Motor neuron (in vitro differentiated cells): ENCODE measurements at regions not wholly inside any gene's neighbourhood (a gene's known extent, or its start where the extent isn't known, plus 50 kb on each side); places are given as distances from the start of the nearest gene placed in this dataset.
A peak's percentile ranks its signal among the peaks of the same experiment; 100 is the strongest.
"Not testable (repeated sequence)": the region's sequence is repeated elsewhere in the genome, so short reads cannot be mapped to it uniquely, and the experiment has no call there.

Experiments used
- ATAC-seq, 8 experiments: fragments of 200-7000 bp; cut with Tn5 transposase; replicated peaks in 6 of 8; 2 replicates each; pipeline ENCODE4 v1.8.0; 2021; ENCODE audit warnings: mild to moderate bottlenecking in 8 of 8, moderate library complexity in 8 of 8
- H3K27ac ChIP-seq, 2 donors: fragments of 250-450 bp; sonication (Bioruptor Pico); 2 replicates each; pipeline ENCODE4 v1.9.0; 2021; ENCODE audit warnings: antibody characterized with exemption in 2 of 2, mild to moderate bottlenecking in 2 of 2, moderate library complexity in 1 of 2
- H3K4me1 ChIP-seq, 2 donors: fragments of 250-450 bp; sonication (Bioruptor Pico); replicated peaks in 1 of 2; 2 replicates each; pipeline ENCODE4 v1.6.1; 2021; ENCODE audit warnings: antibody characterized with exemption in 2 of 2, mild to moderate bottlenecking in 2 of 2, moderate library complexity in 1 of 2
- H3K4me3 ChIP-seq, 5 donors: fragments of 250-450 bp; sonication (Bioruptor Pico); 2 replicates each; pipeline ENCODE4 v1.9.0; 2021; ENCODE audit warnings: antibody characterized with exemption in 5 of 5, mild to moderate bottlenecking in 5 of 5, moderate library complexity in 4 of 5
- WGBS, 10 experiments: fragments of 450-650 bp; shearing (Covaris generic); methylation state at CpG; one replicate each; pipeline ENCODE4 v1.0.0; 2022; 5-methylcytosine and 5-hydroxymethylcytosine counted together
- in situ Hi-C, 9 experiments: fragments of 400-800 bp; cut with MboI; loops; one replicate each; pipeline ENCODE4 v1.15.0; 2021; ENCODE audit warnings: low sequenced_read_pairs in 9 of 9, low pct_unique_long_range_greater_than_20kb in 2 of 9; ENCODE audit not compliant: unreplicated experiment in 9 of 9

- Histone ChIP-seq H3K27ac (no peak overlapping the region), H3K4me3 (no peak overlapping the region), H3K4me1 (peaks cover 0 to 4% of the 10 kb centered on the region in 2 donors)
- in situ Hi-C loops = no loop called here
- 7 to 52% (median 41%) methylated on average over 1 to 3 of the region's 3 CpGs; no CpG with 5 or more reads in 1 of the 10 experiments for WGBS, 10 experiments
- ATAC-seq = peak in 5 of 8 experiments; percentile 68 to 99 (median 89)
These were observed 509.2 kb downstream of the FRK start for GRCh38 chr6:115551527-115551926.

- ATAC-seq = no peak
- in situ Hi-C loops = no loop called here
- no peak overlapping the region for H3K4me3 ChIP-seq
- no peaks in the 10 kb centered on the region for H3K4me1 ChIP-seq
- WGBS, 10 experiments = 40 to 100% (median 86%) methylated on average over 3 of the region's 3 CpGs; no CpG with 5 or more reads in 6 of the 10 experiments
- no peak overlapping the region for H3K27ac ChIP-seq
These were observed 515.1 kb downstream of the FRK start for GRCh38 chr6:115545672-115545986.

DNA sequence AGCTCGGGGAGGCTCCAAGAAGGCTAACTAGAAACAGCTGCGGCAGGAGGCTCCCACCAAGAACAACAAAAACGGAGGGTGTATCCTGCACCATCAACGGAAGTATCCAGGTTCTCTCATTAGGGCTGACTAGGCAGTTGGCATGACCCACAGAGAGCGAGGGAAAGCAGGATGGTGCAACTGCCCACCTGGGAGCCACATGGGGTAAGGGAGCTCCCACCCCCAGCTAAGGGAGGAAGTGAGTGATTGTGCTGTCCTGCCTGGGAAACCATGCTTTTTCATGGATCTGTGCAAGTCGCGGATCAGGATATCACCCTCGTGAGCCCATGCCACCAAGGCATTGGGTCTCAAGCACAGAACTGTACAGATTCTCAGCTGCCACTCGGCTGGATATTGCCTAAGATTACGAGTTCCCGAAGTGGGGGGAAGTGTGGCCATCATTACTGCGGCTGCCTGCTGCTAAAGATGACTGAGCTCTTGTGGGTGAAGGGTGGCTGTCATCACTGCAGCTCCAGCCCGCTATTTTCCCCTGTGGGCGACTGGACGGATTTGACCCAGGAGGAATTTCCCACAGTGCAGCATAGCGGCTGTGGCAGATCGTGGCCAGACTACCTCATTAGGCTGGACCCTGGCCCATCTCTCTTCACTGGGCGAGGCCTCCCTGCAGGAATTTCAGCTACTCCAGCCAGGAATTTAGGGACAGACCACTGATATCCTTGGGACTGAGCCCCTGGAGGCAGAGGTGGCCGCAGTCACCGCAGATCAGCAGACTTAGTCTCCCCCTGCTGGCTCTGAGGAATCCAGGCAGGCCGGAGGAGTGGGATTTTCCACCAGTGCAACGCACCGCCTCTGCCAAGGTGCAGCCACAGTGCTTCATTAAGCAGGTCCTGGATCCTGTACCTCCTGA, 515.7 kb downstream of the FRK start:
- peak in 2 of 8 experiments; percentile 19 to 73 for ATAC-seq
- WGBS, 10 experiments = 26 to 90% (median 89%) methylated on average over 2 to 13 of the region's 23 CpGs; no CpG with 5 or more reads in 1 of the 10 experiments

DNA sequence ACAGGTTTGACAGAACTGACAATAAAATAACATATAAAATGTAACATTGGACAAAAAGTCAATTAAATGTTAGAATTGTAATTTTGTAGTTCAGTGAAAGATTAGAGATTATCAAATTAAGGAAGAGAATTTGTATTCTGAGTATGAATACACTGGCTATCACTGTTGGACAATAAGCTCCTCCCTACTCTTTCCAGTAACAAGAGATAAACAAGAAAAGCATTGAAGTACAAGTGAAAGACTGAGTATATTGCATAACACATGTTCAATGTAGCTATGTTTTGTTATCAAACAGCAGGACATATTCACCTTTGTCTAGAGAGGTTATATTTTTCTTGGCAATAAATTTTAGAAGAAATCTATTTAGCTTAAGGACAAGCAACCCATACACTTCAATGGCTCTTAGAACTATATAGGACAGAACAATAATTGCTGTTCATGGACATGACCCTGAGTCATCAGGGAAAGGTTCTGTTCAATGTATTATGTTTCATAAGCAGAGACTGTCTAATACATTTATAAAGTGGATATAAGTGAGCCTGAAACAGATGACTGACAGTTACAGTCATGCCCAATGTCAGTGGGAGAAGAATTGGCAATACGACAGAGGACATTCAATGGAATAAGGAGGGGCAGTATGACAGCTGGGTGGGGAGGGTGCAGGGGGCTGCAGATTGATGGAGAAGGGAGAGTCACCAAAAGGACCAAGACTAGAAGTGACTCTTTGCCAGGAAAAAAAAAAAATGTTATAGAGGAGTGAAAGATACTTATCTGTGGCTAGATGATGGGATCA, 520.4 kb downstream of the FRK start:
- no peak overlapping the region for H3K27ac ChIP-seq
- H3K4me1 ChIP-seq = no peaks in the 10 kb centered on the region
- no peak for ATAC-seq
- WGBS, 10 experiments = 88% methylated on average over 1 of the region's 1 CpG; no CpG with 5 or more reads in 9 of the 10 experiments
- in situ Hi-C loops = no loop called here
- no peak overlapping the region for H3K4me3 ChIP-seq

More for the DNA sequence above, 515.7 kb downstream of the FRK start:
- in situ Hi-C loops = no loop called here
- Histone ChIP-seq H3K27ac (no peak overlapping the region), H3K4me1 (no peaks in the 10 kb centered on the region), H3K4me3 (no peak overlapping the region)

DNA sequence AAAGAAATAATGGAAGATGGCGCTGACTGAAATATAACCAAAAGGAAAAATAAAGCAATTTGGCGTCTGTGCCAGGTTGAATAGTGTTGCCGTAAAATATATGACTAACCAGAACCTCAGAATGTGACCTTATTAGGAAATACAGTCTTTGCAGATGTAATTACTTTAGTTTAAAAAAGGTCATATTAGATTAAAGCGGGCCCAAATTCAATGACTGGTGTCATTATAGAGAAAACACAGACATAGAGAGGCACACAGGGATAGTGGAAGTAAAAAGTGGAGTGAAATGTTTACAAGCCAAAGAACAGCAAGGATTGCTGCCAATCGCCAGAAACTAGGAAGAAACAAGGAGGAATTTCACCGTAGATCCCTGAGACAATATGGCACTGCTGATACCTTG, 521.2 kb downstream of the FRK start:
- 19 to 100% (median 88%) methylated on average over 1 to 6 of the region's 6 CpGs for WGBS, 10 experiments
- no peak overlapping the region for H3K4me3 ChIP-seq
- no peaks in the 10 kb centered on the region for H3K4me1 ChIP-seq
- no peak overlapping the region for H3K27ac ChIP-seq
- in situ Hi-C loops = no loop called here
- no peak for ATAC-seq

- no peak for ATAC-seq
- no peak overlapping the region for H3K4me3 ChIP-seq
- 0 to 100% (median 83%) methylated on average over 1 to 2 of the region's 2 CpGs; no CpG with 5 or more reads in 1 of the 10 experiments for WGBS, 10 experiments
- no peak overlapping the region for H3K27ac ChIP-seq
- H3K4me1 ChIP-seq = no peaks in the 10 kb centered on the region
- in situ Hi-C loops = no loop called here
These were observed 535.9 kb downstream of the FRK start for GRCh38 chr6:115524821-115525220.

DNA sequence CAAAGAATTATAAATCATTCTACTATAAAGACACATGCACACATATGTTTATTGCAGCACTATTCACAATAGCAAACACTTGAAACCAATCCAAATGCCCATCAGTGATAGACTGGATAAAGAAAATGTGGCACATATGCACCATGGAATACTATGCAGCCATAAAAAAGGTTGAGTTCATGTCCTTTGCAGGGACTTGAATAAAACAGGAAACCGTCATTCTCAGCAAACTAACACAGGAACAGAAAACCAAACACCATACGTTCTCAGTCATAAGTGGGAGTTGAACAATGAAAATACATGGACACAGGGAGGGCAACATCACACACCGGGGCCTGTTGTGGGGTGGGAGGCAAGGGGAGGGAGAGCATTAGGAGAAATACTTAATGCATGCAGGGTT, 538.9 kb downstream of the FRK start:
- ATAC-seq, H3K4me1 ChIP-seq, H3K4me3 ChIP-seq, in situ Hi-C loops, H3K27ac ChIP-seq: not testable (repeated sequence)
- 0 to 100% (median 30%) methylated on average over 2 to 3 of the region's 3 CpGs; no CpG with 5 or more reads in 5 of the 10 experiments for WGBS, 10 experiments

- ATAC-seq = peak in 3 of 8 experiments; percentile 37 to 93 (median 46)
- in situ Hi-C loops = no loop called here
- no peak overlapping the region for H3K4me3 ChIP-seq
- 4 to 100% (median 78%) methylated on average over 1 to 4 of the region's 4 CpGs; no CpG with 5 or more reads in 1 of the 10 experiments for WGBS, 10 experiments
- peaks cover 7 to 10% of the 10 kb centered on the region in 2 donors for H3K4me1 ChIP-seq
- H3K27ac ChIP-seq = no peak overlapping the region
These were observed 546.0 kb downstream of the FRK start for GRCh38 chr6:115514656-115515055.

DNA sequence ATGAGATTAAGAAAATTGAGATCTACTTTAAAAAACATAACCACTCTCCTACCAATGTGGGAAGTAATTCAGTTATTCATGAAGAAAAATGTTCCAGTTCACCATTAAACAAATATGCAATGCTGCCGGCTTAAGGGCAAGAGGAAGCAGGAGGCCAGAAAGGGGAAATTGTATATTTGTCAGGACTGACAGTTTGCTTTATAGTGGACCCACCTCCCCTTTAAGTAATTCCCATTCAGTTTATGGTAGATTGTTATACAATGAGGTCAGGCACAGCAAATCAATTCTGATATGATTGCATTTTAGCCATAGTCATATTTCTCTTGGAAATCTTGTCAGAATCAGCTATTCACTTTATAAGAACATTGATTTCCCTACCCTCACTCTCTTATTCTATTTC, 547.8 kb downstream of the FRK start:
- WGBS, 10 experiments = 0 to 54% (median 9%) methylated on average over 1 of the region's 1 CpG; no CpG with 5 or more reads in 1 of the 10 experiments
- peak in 5 of 8 experiments; percentile 61 to 98 (median 81) for ATAC-seq
- peaks cover 7 to 10% of the 10 kb centered on the region in 2 donors for H3K4me1 ChIP-seq
- no peak overlapping the region for H3K4me3 ChIP-seq
- no peak overlapping the region for H3K27ac ChIP-seq
- in situ Hi-C loops = no loop called here

GRCh38 chr6:115511771-115512170, 548.9 kb downstream of the FRK start:
- Histone ChIP-seq H3K4me3 (no peak overlapping the region), H3K27ac (no peak overlapping the region), H3K4me1 (peaks cover 7 to 10% of the 10 kb centered on the region in 2 donors)
- in situ Hi-C loops = no loop called here
- no peak for ATAC-seq

GRCh38 chr6:115502432-115502831, 558.3 kb downstream of the FRK start:
- peaks cover 0 to 11% of the 10 kb centered on the region in 2 donors for H3K4me1 ChIP-seq
- H3K4me3 ChIP-seq, H3K27ac ChIP-seq, in situ Hi-C loops: not testable (repeated sequence)
- 0 to 60% (median 14%) methylated on average over 1 of the region's 2 CpGs; no CpG with 5 or more reads in 5 of the 10 experiments for WGBS, 10 experiments
- peak in 3 of 8 experiments; percentile 46 to 93 (median 87) for ATAC-seq

GRCh38 chr6:115495184-115495583, 565.5 kb downstream of the FRK start:
- H3K4me1 ChIP-seq = peaks cover 0 to 11% of the 10 kb centered on the region in 2 donors
- no peak overlapping the region for H3K27ac ChIP-seq
- in situ Hi-C loops = no loop called here
- H3K4me3 ChIP-seq = no peak overlapping the region
- ATAC-seq = no peak
- 0 to 90% (median 77%) methylated on average over 1 to 3 of the region's 3 CpGs; no CpG with 5 or more reads in 1 of the 10 experiments for WGBS, 10 experiments

GRCh38 chr6:115487331-115487730, 573.4 kb downstream of the FRK start:
- ATAC-seq = no peak
- in situ Hi-C loops = no loop called here
- no peak overlapping the region for H3K4me3 ChIP-seq
- H3K27ac ChIP-seq = no peak overlapping the region
- H3K4me1 ChIP-seq = no peaks in the 10 kb centered on the region
- WGBS, 10 experiments = 0 to 100% (median 70%) methylated on average over 1 to 2 of the region's 2 CpGs; no CpG with 5 or more reads in 2 of the 10 experiments
